NCI-H1417 (cell line): ENCODE measurements at regions not wholly inside any gene's neighbourhood (a gene's known extent, or its start where the extent isn't known, plus 50 kb on each side); places are given as distances from the start of the nearest gene placed in this dataset.
"Not testable (repeated sequence)": the region's sequence is repeated elsewhere in the genome, so short reads cannot be mapped to it uniquely, and the experiment has no call there.

Experiments used
- DNase-seq, 3 experiments: peaks; one replicate each; lab custom pipeline; 2025; lab: John Stamatoyannopoulos, UW

GRCh38 chr10:33473688-33474087 is 139.2 kb upstream of the NRP1 start:
- DNase-seq: no peak

- not testable (repeated sequence) for DNase-seq
Measured at GRCh38 chr10:33468006-33468405, 133.5 kb upstream of the NRP1 start.

- DNase-seq: no peak
Measured at GRCh38 chr10:33465747-33466146, 131.3 kb upstream of the NRP1 start.

GRCh38 chr10:33463011-33463410 is 128.5 kb upstream of the NRP1 start:
- no peak for DNase-seq

GRCh38 chr10:33461295-33461640 is 126.8 kb upstream of the NRP1 start:
- no peak for DNase-seq

- no peak for DNase-seq
Measured at GRCh38 chr10:33460505-33461294, 126.2 kb upstream of the NRP1 start.

GRCh38 chr10:33459602-33460001 is 125.1 kb upstream of the NRP1 start:
- no peak for DNase-seq

GRCh38 chr10:33455029-33455428 is 120.6 kb upstream of the NRP1 start:
- DNase-seq: no peak

GRCh38 chr10:33454554-33454953 is 120.1 kb upstream of the NRP1 start:
- no peak for DNase-seq

GRCh38 chr10:33453081-33454025 is 118.9 kb upstream of the NRP1 start:
- DNase-seq: peak; percentile 16 to 78 (median 32)

GRCh38 chr10:33448421-33449140 is 114.1 kb upstream of the NRP1 start:
- no peak for DNase-seq

- DNase-seq: no peak
Measured at GRCh38 chr10:33441561-33441960, 107.1 kb upstream of the NRP1 start.

- DNase-seq: no peak
Measured at GRCh38 chr10:33434933-33435332, 100.5 kb upstream of the NRP1 start.

- DNase-seq: no peak
Measured at GRCh38 chr10:33428682-33429081, 94.2 kb upstream of the NRP1 start.

GRCh38 chr10:33423154-33423529 is 88.7 kb upstream of the NRP1 start:
- peak in 2 of 3 experiments; percentile 63 to 92 for DNase-seq

GRCh38 chr10:33422471-33423153 is 88.1 kb upstream of the NRP1 start:
- DNase-seq: peak in 2 of 3 experiments; percentile 1 to 25

- no peak for DNase-seq
Measured at GRCh38 chr10:33421789-33422462, 87.5 kb upstream of the NRP1 start.

GRCh38 chr10:33419311-33419710 is 84.8 kb upstream of the NRP1 start:
- DNase-seq: no peak

- no peak for DNase-seq
Measured at GRCh38 chr10:33418301-33418700, 83.8 kb upstream of the NRP1 start.

- DNase-seq: no peak
Measured at GRCh38 chr10:33416691-33417090, 82.2 kb upstream of the NRP1 start.

- DNase-seq: no peak
Measured at GRCh38 chr10:33416209-33416608, 81.7 kb upstream of the NRP1 start.
